ENCODE measurements at regions not wholly inside any gene's neighbourhood (a gene's known extent, or its start where the extent isn't known, plus 50 kb on each side); places are given as distances from the start of the nearest gene placed in this dataset.

- 70 to 77% (median 71%) methylated on average over 4 of the region's 4 CpGs for WGBS, 4 donors
- intact Hi-C loops (cut with DNase I) = no loop called here
- ATAC-seq (no peak), DNase-seq (no peak)
- Histone ChIP-seq H3K36me3 (no peaks in the 10 kb centered on the region), H3K4me3 (no peak overlapping the region), H3K27me3 (no peaks in the 10 kb centered on the region), H3K4me1 (no peaks in the 10 kb centered on the region), H3K27ac (no peak overlapping the region), H3K9me3 (no peaks in the 10 kb centered on the region)
- TF ChIP-seq POLR2A (IDR thresholded peaks at IDR 0.05) (no peak), CTCF (IDR thresholded peaks at IDR 0.05) (no peak)
Observed at GRCh38 chr4:19248023-19248422, 1003.7 kb upstream of the SLIT2 start.

DNA sequence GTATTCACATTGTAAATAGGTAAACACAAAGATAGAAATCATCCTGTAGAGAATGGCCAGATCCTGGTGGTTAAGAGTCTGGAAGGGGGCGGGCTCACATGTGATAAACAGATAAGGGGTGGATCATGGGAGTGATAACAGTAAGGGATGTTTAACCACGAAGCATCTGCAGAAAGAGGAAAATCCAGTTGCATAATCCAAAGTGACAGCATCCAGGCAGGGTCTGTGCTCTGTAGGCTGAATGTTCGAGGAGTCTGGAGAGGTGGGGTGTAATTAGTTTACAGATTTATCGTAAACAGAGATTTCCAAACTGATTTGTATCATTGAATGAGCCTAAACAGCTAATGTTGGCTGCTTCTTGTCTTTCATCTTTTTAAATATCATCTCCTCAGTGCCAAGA is 1009.8 kb upstream of the SLIT2 start:
- H3K4me1 ChIP-seq = no peaks in the 10 kb centered on the region
- no peaks in the 10 kb centered on the region for H3K9me3 ChIP-seq
- whole genome bisulfite sequencing, 4 donors = 58 to 63% (median 61%) methylated on average over 4 of the region's 4 CpGs
- H3K27me3 ChIP-seq = no peaks in the 10 kb centered on the region
- no peaks in the 10 kb centered on the region for H3K36me3 ChIP-seq
- DNase-seq (no peak), ATAC-seq (no peak)
- TF ChIP-seq POLR2A (IDR thresholded peaks at IDR 0.05) = no peak
- no peak for TF ChIP-seq CTCF (IDR thresholded peaks at IDR 0.05)
- no peak overlapping the region for H3K4me3 ChIP-seq
- H3K27ac ChIP-seq = no peak overlapping the region
- intact Hi-C loops (cut with DNase I) = no loop called here

DNA sequence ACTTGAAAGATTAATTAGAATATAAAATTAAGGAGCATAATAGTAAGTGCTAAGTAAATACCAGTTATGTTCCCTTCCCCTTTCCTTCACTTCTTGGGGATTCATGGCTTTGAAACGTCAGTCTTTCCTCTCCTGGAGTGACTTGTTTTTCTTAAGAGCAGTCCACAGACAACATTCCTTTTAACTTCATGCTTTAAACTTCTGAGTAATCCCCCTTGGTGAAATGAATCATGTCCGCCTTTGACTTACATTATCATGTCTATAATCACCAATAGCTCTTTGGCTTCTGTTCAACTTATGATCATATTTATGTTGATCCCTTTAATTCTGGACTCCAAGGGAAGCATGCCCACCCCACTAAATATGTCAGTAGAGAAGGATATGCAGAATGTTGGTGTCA is 1012.1 kb upstream of the SLIT2 start:
- Histone ChIP-seq H3K27ac (no peak overlapping the region), H3K9me3 (no peaks in the 10 kb centered on the region), H3K4me1 (no peaks in the 10 kb centered on the region), H3K27me3 (no peaks in the 10 kb centered on the region), H3K4me3 (no peak overlapping the region), H3K36me3 (no peaks in the 10 kb centered on the region)
- ATAC-seq (no peak), DNase-seq (no peak)
- TF ChIP-seq CTCF (IDR thresholded peaks at IDR 0.05) (no peak), POLR2A (IDR thresholded peaks at IDR 0.05) (no peak)
- intact Hi-C loops (cut with DNase I) = loop anchor here in 1 of 10 donors (10.0 kb wide), 1 partner anchor 1005 kb away; no protein-coding TSS in a partner anchor
- WGBS, 4 donors = 67 to 82% (median 74%) methylated on average over 2 of the region's 2 CpGs

GRCh38 chr4:19236473-19236872 is 1015.2 kb upstream of the SLIT2 start:
- Histone ChIP-seq H3K4me1 (no peaks in the 10 kb centered on the region), H3K9me3 (no peaks in the 10 kb centered on the region), H3K27ac (no peak overlapping the region), H3K4me3 (no peak overlapping the region), H3K36me3 (no peaks in the 10 kb centered on the region), H3K27me3 (no peaks in the 10 kb centered on the region)
- no peak for ATAC-seq
- DNase-seq = no peak
- TF ChIP-seq CTCF (IDR thresholded peaks at IDR 0.05) = no peak
- no peak for TF ChIP-seq POLR2A (IDR thresholded peaks at IDR 0.05)
- WGBS, 4 donors = 11 to 19% (median 17%) methylated on average over 2 of the region's 2 CpGs
- intact Hi-C loops (cut with DNase I) = loop anchor here in 1 of 10 donors (10.0 kb wide), 1 partner anchor 1008 kb away; no protein-coding TSS in a partner anchor

Measured in heart left ventricle (tissue), 16 donors.